IMR-90 (cell line): ENCODE measurements at regions not wholly inside any gene's neighbourhood (a gene's known extent, or its start where the extent isn't known, plus 50 kb on each side); places are given as distances from the start of the nearest gene placed in this dataset.

ENCODE experiments used
- ATAC-seq: fragments of 200-7000 bp; cut with Tn5 transposase; 2 replicates; pipeline ENCODE4 v1.9.1; 2020; ENCODE audit warnings: low read depth, mild to moderate bottlenecking, moderate library complexity
- BruUV-seq: library from RNA; stranded (reverse); fragments of 400-500 nt; replicated peaks from 2 replicates; lab custom pipeline; 2021; lab: Mats Ljungman, UMichigan
- CTCF ChIA-PET: fragments of 300-600 bp; formaldehyde crosslinking; extraction: SDS; loops from one replicate; lab custom pipeline; 2021; ENCODE audit warnings: antibody characterized with exemption; lab: Yijun Ruan, JAX
- POLR2A ChIA-PET: fragments of 300-600 bp; sonication (Branson Sonifier 250); formaldehyde crosslinking; loops from one replicate; lab custom pipeline; 2022; ENCODE audit warnings: antibody characterized with exemption; ENCODE audit not compliant: unreplicated experiment; lab: Charles Lee
- DNase-seq: peaks from one replicate; pipeline ENCODE4 v3.0.0; 2013
- H2AFZ ChIP-seq: replicated peaks from 2 replicates; pipeline ENCODE3; 2013; ENCODE audit warnings: low read length, mild to moderate bottlenecking; ENCODE audit not compliant: poor library complexity
- H2AK5ac ChIP-seq: 2 replicates; pipeline ENCODE4 v1.6.1; 2013; ENCODE audit warnings: low read depth, low read length, inconsistent platforms
- H2AK9ac ChIP-seq: replicated peaks from 2 replicates; pipeline ENCODE3; 2013; ENCODE audit warnings: mild to moderate bottlenecking, low read depth, low read length, moderate library complexity; ENCODE audit not compliant: poor library complexity
- H2BK120ac ChIP-seq: 2 replicates; pipeline ENCODE4 v1.6.1; 2013; ENCODE audit warnings: low read depth, low read length, inconsistent platforms
- H2BK15ac ChIP-seq: 3 replicates; pipeline ENCODE4 v1.6.1; 2013; ENCODE audit warnings: low read depth, low read length, inconsistent platforms
- H2BK20ac ChIP-seq: 2 replicates; pipeline ENCODE4 v1.6.1; 2013; ENCODE audit warnings: low read depth, mild to moderate bottlenecking, inconsistent platforms, low read length, moderate library complexity
- H2BK5ac ChIP-seq: 2 replicates; pipeline ENCODE4 v1.6.1; 2013; ENCODE audit warnings: mild to moderate bottlenecking, low read depth, low read length, inconsistent platforms; ENCODE audit not compliant: poor library complexity, severe bottlenecking
- H3K14ac ChIP-seq: replicated peaks from 2 replicates; pipeline ENCODE4 v1.6.1; 2013; ENCODE audit warnings: low read depth, low read length, inconsistent platforms
- H3K18ac ChIP-seq: 2 replicates; pipeline ENCODE4 v1.6.1; 2013; ENCODE audit warnings: low read depth, low read length, control low read depth
- H3K23ac ChIP-seq: 2 replicates; pipeline ENCODE4 v1.6.1; 2013; ENCODE audit warnings: low read depth, low read length, inconsistent platforms
- H3K27ac ChIP-seq: 2 replicates; pipeline ENCODE4 v1.5.1; 2013; ENCODE audit warnings: mild to moderate bottlenecking, control low read depth, low read length; ENCODE audit not compliant: insufficient read depth
- H3K27me3 ChIP-seq: 2 replicates; pipeline ENCODE4 v1.6.1; 2013; ENCODE audit warnings: low read length; ENCODE audit not compliant: control insufficient read depth, insufficient read depth
- H3K36me3 ChIP-seq: 2 replicates; pipeline ENCODE4 v1.6.1; 2013; ENCODE audit warnings: low read length, mixed read lengths; ENCODE audit not compliant: control insufficient read depth, insufficient read depth
- H3K4ac ChIP-seq: 2 replicates; pipeline ENCODE4 v1.6.1; 2013; ENCODE audit warnings: low read depth, low read length, inconsistent platforms
- H3K4me1 ChIP-seq: 2 replicates; pipeline ENCODE4 v1.6.1; 2013; ENCODE audit warnings: low read length, mixed read lengths; ENCODE audit not compliant: control insufficient read depth, insufficient read depth
- H3K4me2 ChIP-seq: 2 replicates; pipeline ENCODE4 v1.6.1; 2013; ENCODE audit warnings: low read depth, mild to moderate bottlenecking, control low read depth, low read length, moderate library complexity
- H3K4me3 ChIP-seq: 2 replicates; pipeline ENCODE4 v1.5.1; 2013; ENCODE audit warnings: low read depth, mild to moderate bottlenecking, control low read depth, low read length, moderate library complexity; ENCODE audit not compliant: insufficient read depth
- H3K56ac ChIP-seq: 2 replicates; pipeline ENCODE4 v1.6.1; 2013; ENCODE audit warnings: low read length, inconsistent platforms; ENCODE audit not compliant: insufficient read depth; ENCODE audit errors: extremely low read depth
- H3K79me1 ChIP-seq, 2 experiments: 2 replicates each; pipeline ENCODE4 v1.6.1; 2013; ENCODE audit warnings: low read length in 2 of 2, inconsistent platforms in 1 of 2, low read depth in 1 of 2
- H3K9ac ChIP-seq: 2 replicates; pipeline ENCODE4 v1.6.1; 2013; ENCODE audit warnings: low read depth, low read length, control low read depth
- H3K9me1 ChIP-seq: 2 replicates; pipeline ENCODE4 v1.6.1; 2013; ENCODE audit warnings: low read length, inconsistent platforms; ENCODE audit not compliant: insufficient read depth
- H3K9me3 ChIP-seq: 2 replicates; pipeline ENCODE4 v1.6.1; 2013; ENCODE audit warnings: low read length; ENCODE audit not compliant: control insufficient read depth, insufficient read depth
- H4K20me1 ChIP-seq: 2 replicates; pipeline ENCODE4 v1.6.1; 2013; ENCODE audit warnings: low read length, inconsistent platforms; ENCODE audit not compliant: insufficient read depth
- H4K5ac ChIP-seq: 2 replicates; pipeline ENCODE4 v1.6.1; 2013; ENCODE audit warnings: mild to moderate bottlenecking, low read depth, low read length, control low read depth
- H4K8ac ChIP-seq, 2 experiments: 2 replicates each; pipeline ENCODE4 v1.6.1; 2013; ENCODE audit warnings: low read depth in 2 of 2, low read length in 2 of 2, control low read depth in 1 of 2, inconsistent platforms in 1 of 2
- H4K91ac ChIP-seq: 2 replicates; pipeline ENCODE4 v1.6.1; 2013; ENCODE audit warnings: low read depth, low read length, inconsistent platforms; ENCODE audit not compliant: insufficient read depth
- MXI1 ChIP-seq: IDR thresholded peaks from 2 replicates; pipeline ENCODE4 v1.6.1; 2012; ENCODE audit warnings: low read depth, mild to moderate bottlenecking, low read length, moderate library complexity, borderline replicate concordance
- POLR2A ChIP-seq: IDR thresholded peaks from 2 replicates; pipeline ENCODE4 v1.6.1; 2012; ENCODE audit warnings: mild to moderate bottlenecking, low read depth, low read length
- WGBS, 2 experiments: methylation state at CpG; one replicate each; pipeline versions ENCODE4 v1.1.5 to v1.1.7; 2013; ENCODE audit warnings: missing lambda C conversion rate in 2 of 2; ENCODE audit not compliant: insufficient read length in 1 of 2; ENCODE audit errors: extremely low coverage in 2 of 2; 5-methylcytosine and 5-hydroxymethylcytosine counted together
- dilution Hi-C: fragments of 300-500 bp; cut with HindIII; formaldehyde crosslinking; loops from one replicate; pipeline ENCODE4 v1.14.3; 2018; ENCODE audit warnings: low sequenced_read_pairs; ENCODE audit not compliant: unreplicated experiment
- in situ Hi-C: fragments of 300-500 bp; cut with MboI; formaldehyde crosslinking; loops from 3 replicates; pipeline ENCODE4 v1.14.3; 2019; ENCODE audit warnings: low sequenced_read_pairs, inconsistent platforms, mixed read lengths
- intact Hi-C: fragments of 100-400 bp; cut with micrococcal nuclease; formaldehyde crosslinking; loops from 2 replicates; pipeline ENCODE4 v1.10.0; 2022
- TF ChIP-seq, protein P1 (sequence below): conservative IDR thresholded peaks from 2 replicates; pipeline ENCODE4 v1.5.1; 2012; ENCODE audit warnings: mild to moderate bottlenecking, low read depth, low read length, improper control_type of control experiment

DNA sequence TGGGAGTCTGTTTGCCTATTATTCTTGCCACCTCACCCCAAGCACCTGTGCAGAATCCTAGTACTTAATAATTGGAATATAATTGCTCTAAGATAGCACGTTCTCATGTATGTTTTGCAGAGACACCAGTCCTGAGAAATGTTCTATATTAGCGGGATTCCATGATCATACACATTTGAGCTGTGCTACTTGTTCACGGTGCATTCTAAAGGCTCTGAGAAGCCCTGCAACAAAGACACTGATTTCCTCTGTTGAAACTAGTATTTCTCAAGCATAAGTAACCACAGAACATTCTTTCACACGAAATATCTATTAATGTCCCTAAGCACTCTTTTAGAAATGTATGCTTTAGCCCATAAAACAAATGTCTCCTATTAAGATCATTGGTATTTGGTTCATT is 109.4 kb downstream of the BARHL2 start:
- no peak overlapping the region for H3K27ac ChIP-seq

More for the DNA sequence above, 109.4 kb downstream of the BARHL2 start:
- no peak overlapping the region for H4K5ac ChIP-seq
- H3K9ac ChIP-seq: no peak overlapping the region
- H2AFZ ChIP-seq: no peak overlapping the region
- H2BK5ac ChIP-seq: no peak overlapping the region
- no TSS peak for BruUV-seq
- no peak overlapping the region for H3K4me2 ChIP-seq
- no peaks in the 10 kb centered on the region for H3K9me3 ChIP-seq
- no peaks in the 10 kb centered on the region for H3K4me1 ChIP-seq
- no peak overlapping the region for H2AK5ac ChIP-seq
- WGBS, 2 experiments: no CpG with 5 or more reads among the region's 4 CpGs
- no peaks in the 10 kb centered on the region for H3K79me1 ChIP-seq
- no peak overlapping the region for H4K91ac ChIP-seq
- TF ChIP-seq, protein P1, sequence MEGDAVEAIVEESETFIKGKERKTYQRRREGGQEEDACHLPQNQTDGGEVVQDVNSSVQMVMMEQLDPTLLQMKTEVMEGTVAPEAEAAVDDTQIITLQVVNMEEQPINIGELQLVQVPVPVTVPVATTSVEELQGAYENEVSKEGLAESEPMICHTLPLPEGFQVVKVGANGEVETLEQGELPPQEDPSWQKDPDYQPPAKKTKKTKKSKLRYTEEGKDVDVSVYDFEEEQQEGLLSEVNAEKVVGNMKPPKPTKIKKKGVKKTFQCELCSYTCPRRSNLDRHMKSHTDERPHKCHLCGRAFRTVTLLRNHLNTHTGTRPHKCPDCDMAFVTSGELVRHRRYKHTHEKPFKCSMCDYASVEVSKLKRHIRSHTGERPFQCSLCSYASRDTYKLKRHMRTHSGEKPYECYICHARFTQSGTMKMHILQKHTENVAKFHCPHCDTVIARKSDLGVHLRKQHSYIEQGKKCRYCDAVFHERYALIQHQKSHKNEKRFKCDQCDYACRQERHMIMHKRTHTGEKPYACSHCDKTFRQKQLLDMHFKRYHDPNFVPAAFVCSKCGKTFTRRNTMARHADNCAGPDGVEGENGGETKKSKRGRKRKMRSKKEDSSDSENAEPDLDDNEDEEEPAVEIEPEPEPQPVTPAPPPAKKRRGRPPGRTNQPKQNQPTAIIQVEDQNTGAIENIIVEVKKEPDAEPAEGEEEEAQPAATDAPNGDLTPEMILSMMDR: no peak
- TF ChIP-seq MXI1: no peak
- TF ChIP-seq POLR2A: no peak
- no peaks in the 10 kb centered on the region for H4K20me1 ChIP-seq
- H3K27me3 ChIP-seq: no peaks in the 10 kb centered on the region
- in situ Hi-C loops (no loop called here), dilution Hi-C loops (no loop called here), intact Hi-C loops (no loop called here)
- ChIA-PET POLR2A (no interaction called here), CTCF (no interaction called here)
- no peak overlapping the region for H3K18ac ChIP-seq
- H3K4me3 ChIP-seq: no peak overlapping the region
- ATAC-seq (no peak), DNase-seq (no peak)
- no peak overlapping the region for H3K14ac ChIP-seq
- H3K9me1 ChIP-seq: no peaks in the 10 kb centered on the region
- no peak overlapping the region for H2BK120ac ChIP-seq
- H2BK20ac ChIP-seq: no peak overlapping the region
- H3K23ac ChIP-seq: no peak overlapping the region
- no peak overlapping the region for H3K56ac ChIP-seq
- no peak overlapping the region for H2AK9ac ChIP-seq
- H4K8ac ChIP-seq: no peak overlapping the region
- H3K4ac ChIP-seq: no peak overlapping the region
- H2BK15ac ChIP-seq: no peak overlapping the region
- H3K36me3 ChIP-seq: no peaks in the 10 kb centered on the region
